Naive thymus-derived CD4-positive, alpha-beta T cell (primary cell): ENCODE measurements at regions not wholly inside any gene's neighbourhood (a gene's known extent, or its start where the extent isn't known, plus 50 kb on each side); places are given as distances from the start of the nearest gene placed in this dataset.

Experiments used
- ATAC-seq: fragments of 150-1000 bp; cut with Tn5 transposase; 2 replicates; pipeline ENCODE4 v1.10.0; 2021; ENCODE audit warnings: mild to moderate bottlenecking, moderate library complexity
- CTCF ChIA-PET: fragments of 350-600 bp; sonication (Branson Sonifier 250); formaldehyde crosslinking; loops from one replicate; lab custom pipeline; 2021; ENCODE audit warnings: antibody characterized with exemption; lab: Charles Lee
- POLR2A ChIA-PET: fragments of 350-600 bp; sonication (Branson Sonifier 250); formaldehyde crosslinking; loops from one replicate; lab custom pipeline; 2021; ENCODE audit warnings: antibody characterized with exemption, inconsistent platforms; lab: Charles Lee
- DNase-seq, 9 donors: peaks; one replicate each; pipeline versions ENCODE4 v3.0.0 to v3.0.0-alpha.2; 2020 to 2022; ENCODE audit warnings: mixed read lengths in 1 of 9
- H3K27ac ChIP-seq: one replicate; pipeline ENCODE4 v1.7.0; 2013; ENCODE audit warnings: mild to moderate bottlenecking, low read depth, low read length, moderate library complexity
- H3K27me3 ChIP-seq, 2 donors: one replicate each; pipeline ENCODE4 v1.7.0; 2013; ENCODE audit warnings: low read length in 2 of 2, mild to moderate bottlenecking in 2 of 2, moderate library complexity in 2 of 2; ENCODE audit not compliant: control insufficient read depth in 2 of 2, insufficient read depth in 2 of 2
- H3K36me3 ChIP-seq, 3 experiments: 1 replicate in 2 of 3; 2 replicates in 1 of 3; pipeline ENCODE4 v1.7.0; 2013; ENCODE audit warnings: low read length in 3 of 3, mild to moderate bottlenecking in 3 of 3, moderate library complexity in 1 of 3; ENCODE audit not compliant: insufficient read depth in 3 of 3, control insufficient read depth in 2 of 3
- H3K4me1 ChIP-seq, 2 donors: one replicate each; pipeline ENCODE4 v1.7.0; 2013; ENCODE audit warnings: low read length in 2 of 2, mild to moderate bottlenecking in 2 of 2, moderate library complexity in 1 of 2; ENCODE audit not compliant: control insufficient read depth in 2 of 2, insufficient read depth in 2 of 2
- H3K4me3 ChIP-seq: 2 replicates; pipeline ENCODE4 v1.7.0; 2013; ENCODE audit warnings: mild to moderate bottlenecking, low read length
- H3K9me3 ChIP-seq, 3 experiments: 1 replicate in 2 of 3; 2 replicates in 1 of 3; pipeline ENCODE4 v1.7.0; 2013; ENCODE audit warnings: low read length in 3 of 3; ENCODE audit not compliant: control insufficient read depth in 2 of 3
- H3K27ac Mint-ChIP-seq, 9 donors: one replicate each; pipeline ENCODE4 v1.8.0; 2020 to 2022; ENCODE audit warnings: mixed read lengths in 9 of 9, mild to moderate bottlenecking in 8 of 9, moderate library complexity in 5 of 9, inconsistent platforms in 2 of 9
- H3K27me3 Mint-ChIP-seq, 5 donors: one replicate each; pipeline ENCODE4 v1.8.0; 2021 to 2022; ENCODE audit warnings: mixed read lengths in 5 of 5, mild to moderate bottlenecking in 1 of 5
- H3K36me3 Mint-ChIP-seq, 5 donors: one replicate each; pipeline ENCODE4 v1.8.0; 2020 to 2022; ENCODE audit warnings: mixed read lengths in 5 of 5, mild to moderate bottlenecking in 3 of 5, inconsistent platforms in 1 of 5
- H3K4me1 Mint-ChIP-seq, 7 donors: one replicate each; pipeline ENCODE4 v1.8.0; 2020 to 2022; ENCODE audit warnings: mixed read lengths in 7 of 7, mild to moderate bottlenecking in 3 of 7, inconsistent platforms in 1 of 7
- H3K4me3 Mint-ChIP-seq, 10 donors: one replicate each; pipeline ENCODE4 v1.8.0; 2020 to 2022; ENCODE audit warnings: mild to moderate bottlenecking in 10 of 10, mixed read lengths in 10 of 10, moderate library complexity in 6 of 10, inconsistent platforms in 2 of 10
- H3K9me3 Mint-ChIP-seq, 11 donors: one replicate each; pipeline ENCODE4 v1.8.0; 2020 to 2022; ENCODE audit warnings: mixed read lengths in 11 of 11, mild to moderate bottlenecking in 4 of 11, inconsistent platforms in 1 of 11, moderate library complexity in 1 of 11
- intact Hi-C, 2 donors: fragments of 100-400 bp; cut with micrococcal nuclease; formaldehyde crosslinking; loops; one replicate each; pipeline ENCODE4 v1.15.1; 2023

DNA sequence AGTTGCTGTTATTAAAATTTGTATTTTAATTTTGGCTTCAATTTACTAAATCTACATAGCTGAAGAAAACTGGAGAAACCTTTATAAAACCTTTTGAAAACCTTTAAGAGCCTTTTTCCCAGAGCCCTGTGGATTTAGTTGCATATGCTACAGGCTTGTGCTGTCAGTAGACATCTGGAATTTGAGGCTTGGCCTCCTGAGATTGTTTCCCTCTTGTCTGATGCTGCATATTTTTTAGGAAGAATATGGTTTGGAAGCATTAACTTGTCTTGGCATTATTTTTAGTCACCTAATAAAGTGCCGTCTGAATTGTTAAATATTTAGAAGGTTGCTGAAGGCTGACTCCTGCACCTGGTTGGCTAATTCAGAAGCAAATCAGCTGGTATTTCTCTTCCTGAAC, 369.4 kb downstream of the UTRN start:
- POLR2A ChIA-PET, result interaction anchor here (0.7 kb wide), 1 partner anchor 13 kb away, joined by 4 read pairs; no protein-coding TSS in a partner anchor
- H3K27ac ChIP-seq, result no peak overlapping the region

DNA sequence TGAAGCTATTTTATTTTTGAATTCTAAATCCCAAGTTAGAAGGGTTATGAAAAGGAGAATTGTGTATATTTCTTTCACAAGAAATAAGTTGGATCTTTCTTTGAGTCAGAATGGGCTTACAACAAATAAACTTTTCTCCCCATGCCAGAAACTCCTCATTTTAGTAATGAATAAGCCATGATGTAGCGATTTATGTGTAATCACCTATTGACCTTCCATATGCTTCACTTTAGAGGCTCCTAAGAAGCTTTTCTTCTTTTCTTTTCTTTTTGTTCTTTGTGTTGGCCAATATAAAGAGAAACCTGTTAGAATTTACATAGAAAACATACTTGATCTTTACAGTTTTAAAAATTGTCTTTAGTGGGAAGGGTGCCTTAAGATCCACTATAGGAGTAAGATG, 370.2 kb downstream of the UTRN start:
- no peaks in the 10 kb centered on the region for H3K9me3 Mint-ChIP-seq
- Histone ChIP-seq H3K4me1 (peaks cover 12 to 31% of the 10 kb centered on the region in 2 donors), H3K9me3 (no peaks in the 10 kb centered on the region), H3K4me3 (no peak overlapping the region), H3K36me3 (no peaks in the 10 kb centered on the region), H3K27ac (no peak overlapping the region), H3K27me3 (no peaks in the 10 kb centered on the region)
- H3K27me3 Mint-ChIP-seq, result no peaks in the 10 kb centered on the region
- intact Hi-C loops, result no loop called here
- peaks cover 0 to 19% (median 6%) of the 10 kb centered on the region in 5 donors for H3K36me3 Mint-ChIP-seq
- no peak overlapping the region for H3K4me3 Mint-ChIP-seq
- CTCF ChIA-PET, result no interaction called here
- H3K27ac Mint-ChIP-seq, result peak overlapping the region in 6 of 9 donors; percentile 12 to 77 (median 58)
- POLR2A ChIA-PET, result no interaction called here
- peaks cover 32 to 75% (median 55%) of the 10 kb centered on the region in 7 donors for H3K4me1 Mint-ChIP-seq
- ATAC-seq (no peak), DNase-seq (no peak)

More for the DNA sequence above, 369.4 kb downstream of the UTRN start:
- H3K27ac Mint-ChIP-seq, result no peak overlapping the region
- Histone ChIP-seq H3K4me3 (no peak overlapping the region), H3K9me3 (no peaks in the 10 kb centered on the region), H3K27me3 (no peaks in the 10 kb centered on the region), H3K4me1 (peaks cover 7 to 25% of the 10 kb centered on the region in 2 donors), H3K36me3 (no peaks in the 10 kb centered on the region)
- peaks cover 0 to 4% (median 0%) of the 10 kb centered on the region in 11 donors for H3K9me3 Mint-ChIP-seq
- no peaks in the 10 kb centered on the region for H3K27me3 Mint-ChIP-seq
- peak; percentile 16 for ATAC-seq
- intact Hi-C loops, result no loop called here
- peaks cover 0 to 26% (median 14%) of the 10 kb centered on the region in 5 donors for H3K36me3 Mint-ChIP-seq
- peaks cover 25 to 74% (median 47%) of the 10 kb centered on the region in 7 donors for H3K4me1 Mint-ChIP-seq
- no peak overlapping the region for H3K4me3 Mint-ChIP-seq
- no peak for DNase-seq
- CTCF ChIA-PET, result no interaction called here

GRCh38 chr6:144657691-144658090, 372.6 kb downstream of the UTRN start:
- no peak for DNase-seq
- Histone ChIP-seq H3K36me3 (no peaks in the 10 kb centered on the region), H3K27me3 (no peaks in the 10 kb centered on the region), H3K27ac (peak overlapping the region; percentile 20), H3K4me1 (peaks cover 12 to 25% of the 10 kb centered on the region in 2 donors), H3K9me3 (no peaks in the 10 kb centered on the region), H3K4me3 (no peak overlapping the region)
- H3K9me3 Mint-ChIP-seq, result no peaks in the 10 kb centered on the region
- intact Hi-C loops, result no loop called here
- peaks cover 0 to 28% (median 4%) of the 10 kb centered on the region in 5 donors for H3K36me3 Mint-ChIP-seq
- H3K27me3 Mint-ChIP-seq, result no peaks in the 10 kb centered on the region
- H3K4me1 Mint-ChIP-seq, result peaks cover 35 to 75% (median 67%) of the 10 kb centered on the region in 7 donors
- H3K4me3 Mint-ChIP-seq, result peak overlapping the region in 2 of 10 donors; percentile 12 to 14
- ChIA-PET POLR2A (no interaction called here), CTCF (interaction anchor here (0.6 kb wide), 2 partner anchors 107 to 1201 kb away, joined by 3 read pairs; no protein-coding TSS in a partner anchor)
- H3K27ac Mint-ChIP-seq, result peak overlapping the region in 4 of 9 donors; percentile 25 to 56 (median 50)
- no peak for ATAC-seq

DNA sequence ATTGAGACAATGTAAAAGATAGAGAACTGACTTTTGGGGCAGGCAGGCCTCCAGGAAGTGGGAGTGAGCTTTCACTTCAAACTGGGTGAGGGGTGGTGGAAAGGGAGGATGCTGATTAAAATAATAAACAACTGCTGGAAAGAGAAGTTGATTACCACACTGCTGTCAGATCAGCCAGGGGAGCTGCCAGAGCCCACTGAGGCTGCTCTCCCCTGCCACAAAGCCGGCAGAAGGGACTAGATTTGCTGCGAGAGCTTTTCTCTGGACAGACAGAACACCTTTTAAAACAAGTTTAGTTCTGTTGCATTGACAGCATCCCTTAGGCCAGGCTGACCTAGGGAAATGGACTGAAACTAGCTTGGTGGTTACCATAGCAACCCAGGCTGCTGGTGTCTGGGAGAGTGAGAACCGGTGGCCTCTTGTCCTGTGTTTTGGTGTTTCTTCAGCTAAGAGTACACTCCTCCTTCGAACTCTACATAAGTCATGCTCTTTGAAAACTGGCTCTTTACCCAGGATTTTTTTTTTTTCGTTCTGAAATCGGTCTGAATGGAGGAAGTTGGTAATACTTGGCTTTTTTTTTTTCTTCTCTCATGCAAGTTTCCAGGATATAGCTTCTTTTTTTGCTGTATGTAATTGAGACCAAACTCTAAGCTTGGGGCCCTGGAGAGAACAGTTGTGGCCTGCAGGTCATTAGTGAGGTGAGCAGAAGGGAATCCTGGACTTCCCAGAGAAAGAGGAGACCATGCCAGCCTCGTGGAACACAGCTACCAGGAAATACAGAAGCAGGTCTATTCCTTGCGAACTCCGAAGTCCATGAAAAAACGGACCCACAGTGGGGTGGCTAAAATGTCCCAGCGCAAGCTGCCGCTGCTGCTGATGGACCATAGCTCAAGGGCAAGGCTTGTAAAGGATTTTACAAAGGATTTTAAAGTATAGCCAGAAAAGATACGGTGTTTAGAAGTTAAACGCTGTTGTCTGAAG, 374.4 kb downstream of the UTRN start:
- peak overlapping the region; percentile 42 for H3K27ac ChIP-seq
- ChIA-PET CTCF (interaction anchor here (0.6 kb wide), 1 partner anchor 884 kb away, joined by 3 read pairs; no protein-coding TSS in a partner anchor), POLR2A (interaction anchor here (0.5 to 1.9 kb wide), 2 partner anchors 10 to 602 kb away, joined by 3 to 4 read pairs; no protein-coding TSS in a partner anchor)
- no peaks in the 10 kb centered on the region for H3K27me3 ChIP-seq
- peaks cover 0 to 18% (median 6%) of the 10 kb centered on the region in 5 donors for H3K36me3 Mint-ChIP-seq
- H3K27ac Mint-ChIP-seq, result peak overlapping the region; percentile 38 to 89 (median 81)
- intact Hi-C loops, result no loop called here
- H3K9me3 Mint-ChIP-seq, result no peaks in the 10 kb centered on the region
- DNase-seq (peak in 1 of 9 donors; percentile 13), ATAC-seq (peak; percentile 67)
- H3K27me3 Mint-ChIP-seq, result no peaks in the 10 kb centered on the region
- H3K4me3 ChIP-seq, result no peak overlapping the region
- peak overlapping the region; percentile 8 to 50 (median 32) for H3K4me3 Mint-ChIP-seq
- H3K4me1 Mint-ChIP-seq, result peaks cover 35 to 79% (median 73%) of the 10 kb centered on the region in 7 donors
- peaks cover 11 to 12% of the 10 kb centered on the region in 2 donors for H3K4me1 ChIP-seq
- no peaks in the 10 kb centered on the region for H3K9me3 ChIP-seq
- H3K36me3 ChIP-seq, result no peaks in the 10 kb centered on the region

DNA sequence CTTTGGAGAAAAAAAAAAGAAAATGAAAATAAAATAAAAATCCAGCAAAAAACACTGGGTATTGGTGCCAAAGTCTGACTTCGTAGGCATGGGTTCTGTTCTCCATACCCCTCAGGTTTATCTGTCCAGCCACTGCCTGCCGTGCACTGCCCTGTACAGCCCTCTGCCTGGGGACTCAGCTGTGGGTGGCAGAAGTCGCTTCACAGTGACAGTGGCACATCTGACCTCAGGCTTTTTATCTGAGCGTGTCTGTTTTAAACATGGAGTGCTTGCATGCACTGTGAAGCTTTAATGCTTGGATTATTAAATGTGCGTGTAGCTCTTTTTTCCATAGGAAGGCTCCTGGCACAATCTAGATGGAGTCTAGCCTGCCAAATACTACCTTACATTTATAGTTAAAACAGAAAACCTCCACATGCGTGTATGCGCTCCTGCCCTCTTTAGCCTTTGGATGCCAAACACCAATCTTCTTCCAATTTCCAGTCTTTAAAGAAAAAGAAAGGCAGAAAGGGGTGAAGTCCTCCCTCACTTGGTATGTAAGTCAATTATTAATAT, 375.5 kb downstream of the UTRN start:
- no peaks in the 10 kb centered on the region for H3K27me3 Mint-ChIP-seq
- Histone ChIP-seq H3K9me3 (no peaks in the 10 kb centered on the region), H3K27me3 (no peaks in the 10 kb centered on the region), H3K27ac (no peak overlapping the region), H3K4me1 (peaks cover 12 to 13% of the 10 kb centered on the region in 2 donors), H3K4me3 (no peak overlapping the region), H3K36me3 (no peaks in the 10 kb centered on the region)
- DNase-seq, result no peak
- intact Hi-C loops, result no loop called here
- no peak for ATAC-seq
- H3K9me3 Mint-ChIP-seq, result no peaks in the 10 kb centered on the region
- H3K27ac Mint-ChIP-seq, result peak overlapping the region in 1 of 9 donors; percentile 60
- no peak overlapping the region for H3K4me3 Mint-ChIP-seq
- peaks cover 0 to 19% (median 6%) of the 10 kb centered on the region in 5 donors for H3K36me3 Mint-ChIP-seq
- H3K4me1 Mint-ChIP-seq, result peaks cover 34 to 81% (median 72%) of the 10 kb centered on the region in 7 donors
- POLR2A ChIA-PET, result interaction anchor here (1.9 kb wide), 1 partner anchor 11 kb away, joined by 4 read pairs; no protein-coding TSS in a partner anchor
- CTCF ChIA-PET, result interaction anchor here (1.1 kb wide), 1 partner anchor 11 kb away, joined by 3 read pairs; no protein-coding TSS in a partner anchor

GRCh38 chr6:144661116-144661806, 376.1 kb downstream of the UTRN start:
- no peak overlapping the region for H3K27ac ChIP-seq
- CTCF ChIA-PET, result interaction anchor here (1.1 kb wide), 1 partner anchor 11 kb away, joined by 3 read pairs; no protein-coding TSS in a partner anchor
- ATAC-seq (no peak), DNase-seq (no peak)
- no peaks in the 10 kb centered on the region for H3K9me3 ChIP-seq
- POLR2A ChIA-PET, result no interaction called here
- no peaks in the 10 kb centered on the region for H3K36me3 ChIP-seq
- peaks cover 30 to 87% (median 74%) of the 10 kb centered on the region in 7 donors for H3K4me1 Mint-ChIP-seq
- no peak overlapping the region for H3K4me3 ChIP-seq
- no peaks in the 10 kb centered on the region for H3K9me3 Mint-ChIP-seq
- H3K27me3 Mint-ChIP-seq, result no peaks in the 10 kb centered on the region
- H3K27me3 ChIP-seq, result no peaks in the 10 kb centered on the region
- intact Hi-C loops, result no loop called here
- peak overlapping the region in 1 of 9 donors; percentile 2 for H3K27ac Mint-ChIP-seq
- H3K4me1 ChIP-seq, result peaks cover 15 to 18% of the 10 kb centered on the region in 2 donors
- H3K4me3 Mint-ChIP-seq, result peak overlapping the region in 1 of 10 donors; percentile 5
- H3K36me3 Mint-ChIP-seq, result peaks cover 0 to 18% (median 6%) of the 10 kb centered on the region in 5 donors
